ENCODE measurements at regions not wholly inside any gene's neighbourhood (a gene's known extent, or its start where the extent isn't known, plus 50 kb on each side); places are given as distances from the start of the nearest gene placed in this dataset.

DNA sequence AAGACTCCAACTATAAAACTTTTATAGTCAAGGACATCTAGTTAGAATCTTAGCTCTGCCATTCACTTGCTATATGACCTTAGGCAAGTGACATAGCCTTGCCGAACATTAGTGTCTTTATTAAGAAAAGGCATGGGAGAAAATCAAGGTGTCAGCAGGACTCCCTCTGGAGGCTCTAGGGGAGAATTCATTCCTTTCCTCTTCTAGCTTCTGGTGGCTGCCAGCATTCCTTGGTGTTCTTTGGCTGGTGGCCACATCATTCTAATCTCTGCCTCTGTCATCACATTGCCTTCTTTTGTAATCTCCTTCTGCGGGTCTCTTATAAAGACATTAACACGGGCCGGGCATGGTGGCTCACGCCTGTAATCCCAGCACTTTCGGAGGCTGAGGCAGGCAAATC, 99.8 kb downstream of the PPP1R2C start:
- H3K27ac ChIP-seq (ENCODE audit: low read depth in 1 of 3, low read length in 2 of 3), result no peak overlapping the region
- no peak for FAIRE-seq
- no peaks in the 10 kb centered on the region for H3K27me3 ChIP-seq (ENCODE audit: control insufficient read depth in 3 of 3, insufficient read depth in 3 of 3, low read length in 3 of 3)
- H3K4me1 ChIP-seq (ENCODE audit: control insufficient read depth in 3 of 3, insufficient read depth in 2 of 3, low read depth in 1 of 3, low read length in 2 of 3), result peaks cover 0 to 6% (median 0%) of the 10 kb centered on the region in 3 donors
- H3K4me3 ChIP-seq (ENCODE audit: low read depth in 1 of 3, low read length in 3 of 3), result no peak overlapping the region
- WGBS, 3 donors, result 33 to 84% (median 68%) methylated on average over 6 of the region's 6 CpGs
- H3K36me3 ChIP-seq (ENCODE audit: control insufficient read depth in 3 of 3, insufficient read depth in 2 of 3, low read depth in 1 of 3, low read length in 3 of 3), result no peaks in the 10 kb centered on the region
- peak in 1 of 2 donors; percentile 35 for DNase-seq
- no peaks in the 10 kb centered on the region for H3K9me3 ChIP-seq (ENCODE audit: control insufficient read depth in 2 of 2, insufficient read depth in 1 of 2, low read depth in 1 of 2, low read length in 1 of 2)

DNA sequence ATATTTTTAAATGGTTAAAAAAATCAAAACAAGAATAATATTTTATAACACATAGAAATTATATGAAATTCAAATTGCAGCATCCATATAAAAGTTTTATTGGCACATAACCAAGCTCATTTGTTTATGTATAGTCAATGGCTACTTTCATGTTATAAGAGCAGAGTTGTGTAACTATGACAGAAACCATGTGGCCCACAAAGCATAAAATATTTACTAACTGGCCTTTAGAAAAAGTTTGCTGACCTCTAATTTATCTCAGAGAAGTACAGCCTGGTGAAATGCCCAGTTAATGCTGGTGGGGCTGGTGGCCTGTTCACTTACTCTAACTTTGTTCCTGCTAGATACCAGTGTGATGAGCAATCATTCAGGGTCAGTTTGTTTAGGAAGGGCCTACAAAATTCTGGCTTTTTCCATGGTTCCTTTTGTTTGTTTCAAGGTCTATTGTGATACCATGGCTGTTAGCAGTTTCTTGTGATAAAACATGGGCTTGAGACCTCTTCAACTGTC, 104.6 kb downstream of the PPP1R2C start:
- no peaks in the 10 kb centered on the region for H3K36me3 ChIP-seq (ENCODE audit: control insufficient read depth in 3 of 3, insufficient read depth in 2 of 3, low read depth in 1 of 3, low read length in 3 of 3)
- DNase-seq (no peak), FAIRE-seq (no peak)
- H3K4me3 ChIP-seq (ENCODE audit: low read depth in 1 of 3, low read length in 3 of 3), result no peak overlapping the region
- no peaks in the 10 kb centered on the region for H3K27me3 ChIP-seq (ENCODE audit: control insufficient read depth in 3 of 3, insufficient read depth in 3 of 3, low read length in 3 of 3)
- no peaks in the 10 kb centered on the region for H3K4me1 ChIP-seq (ENCODE audit: control insufficient read depth in 3 of 3, insufficient read depth in 2 of 3, low read depth in 1 of 3, low read length in 2 of 3)
- no peak overlapping the region for H3K27ac ChIP-seq (ENCODE audit: low read depth in 1 of 3, low read length in 2 of 3)
- H3K9me3 ChIP-seq (ENCODE audit: control insufficient read depth in 2 of 2, insufficient read depth in 1 of 2, low read depth in 1 of 2, low read length in 1 of 2), result peaks cover 0 to 4% of the 10 kb centered on the region in 2 donors

DNA sequence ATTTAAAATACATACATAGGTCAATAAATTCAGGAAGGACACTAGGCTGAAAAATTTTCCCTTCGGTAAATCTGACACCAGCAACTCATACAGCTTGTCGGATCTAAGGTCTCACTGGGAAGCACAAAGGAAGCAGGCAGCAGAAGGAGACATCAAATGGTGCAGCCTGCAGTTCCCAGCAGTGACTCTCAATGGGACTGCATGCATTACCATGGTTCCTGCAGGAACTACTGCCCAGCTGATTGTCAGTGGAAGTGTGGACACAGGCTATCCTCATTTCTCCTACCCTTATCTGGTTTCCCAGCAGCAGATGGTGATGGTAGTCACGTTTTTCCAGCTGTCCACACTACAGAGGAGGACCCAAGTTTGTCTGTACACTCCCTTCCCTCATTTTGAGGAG, 113.3 kb downstream of the PPP1R2C start:
- no peak for DNase-seq
- peaks cover 0 to 12% of the 10 kb centered on the region in 2 donors for H3K9me3 ChIP-seq (ENCODE audit: control insufficient read depth in 2 of 2, insufficient read depth in 1 of 2, low read depth in 1 of 2, low read length in 1 of 2)
- H3K4me1 ChIP-seq (ENCODE audit: control insufficient read depth in 3 of 3, insufficient read depth in 2 of 3, low read depth in 1 of 3, low read length in 2 of 3), result no peaks in the 10 kb centered on the region
- no peak for FAIRE-seq
- H3K27me3 ChIP-seq (ENCODE audit: control insufficient read depth in 3 of 3, insufficient read depth in 3 of 3, low read length in 3 of 3), result no peaks in the 10 kb centered on the region
- H3K4me3 ChIP-seq (ENCODE audit: low read depth in 1 of 3, low read length in 3 of 3), result no peak overlapping the region
- H3K27ac ChIP-seq (ENCODE audit: low read depth in 1 of 3, low read length in 2 of 3), result no peak overlapping the region
- WGBS, 3 donors, result 62 to 76% (median 69%) methylated on average over 3 of the region's 3 CpGs
- H3K36me3 ChIP-seq (ENCODE audit: control insufficient read depth in 3 of 3, insufficient read depth in 2 of 3, low read depth in 1 of 3, low read length in 3 of 3), result no peaks in the 10 kb centered on the region

DNA sequence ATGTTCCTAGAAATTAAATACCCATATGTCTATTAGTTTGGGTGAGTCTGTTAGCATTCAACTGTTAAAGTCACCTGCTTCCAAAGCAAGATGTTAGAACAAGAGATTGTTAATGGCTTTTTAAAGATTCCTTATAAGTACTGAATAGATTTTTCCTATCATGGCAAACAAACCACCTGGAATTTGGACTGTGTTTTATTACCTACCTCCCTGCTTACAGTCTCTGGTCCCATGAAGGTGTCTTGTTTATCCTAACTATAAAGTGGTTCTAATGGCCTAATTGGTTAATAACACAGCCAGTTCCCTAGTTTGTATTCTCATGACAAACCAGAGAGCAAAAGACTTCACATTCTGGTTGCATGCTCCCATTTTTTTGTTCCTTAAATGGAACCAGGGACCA, 149.5 kb downstream of the PPP1R2C start:
- Histone ChIP-seq H3K27ac (ENCODE audit: low read depth in 1 of 3, low read length in 2 of 3) (peak overlapping the region in 1 of 3 donors; percentile 38), H3K27me3 (ENCODE audit: control insufficient read depth in 3 of 3, insufficient read depth in 3 of 3, low read length in 3 of 3) (no peaks in the 10 kb centered on the region), H3K4me3 (ENCODE audit: low read depth in 1 of 3, low read length in 3 of 3) (no peak overlapping the region), H3K4me1 (ENCODE audit: control insufficient read depth in 3 of 3, insufficient read depth in 2 of 3, low read depth in 1 of 3, low read length in 2 of 3) (peaks cover 0 to 12% (median 0%) of the 10 kb centered on the region in 3 donors), H3K9me3 (ENCODE audit: control insufficient read depth in 2 of 2, insufficient read depth in 1 of 2, low read depth in 1 of 2, low read length in 1 of 2) (no peaks in the 10 kb centered on the region), H3K36me3 (ENCODE audit: control insufficient read depth in 3 of 3, insufficient read depth in 2 of 3, low read depth in 1 of 3, low read length in 3 of 3) (no peaks in the 10 kb centered on the region)
- peak; percentile 42 to 53 for DNase-seq
- no peak for FAIRE-seq

DNA sequence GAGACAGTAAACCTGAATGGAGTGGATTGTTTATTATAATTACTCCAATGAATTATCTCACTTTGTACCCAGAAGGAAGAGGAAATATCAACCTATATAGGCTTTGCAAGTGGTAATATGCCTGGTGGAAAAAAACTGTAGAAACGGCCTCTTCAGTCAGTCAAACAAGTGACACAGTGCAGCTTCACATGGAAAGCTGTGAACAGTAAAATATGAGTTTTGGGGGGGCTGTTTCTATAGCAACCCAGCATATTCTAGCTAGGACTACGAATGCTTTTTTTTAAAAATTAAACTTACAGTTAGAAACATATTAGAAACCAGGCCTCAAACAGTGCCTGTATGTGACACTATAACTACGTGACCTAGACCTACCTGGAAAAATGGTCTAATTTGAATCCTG, 150.1 kb downstream of the PPP1R2C start:
- H3K27me3 ChIP-seq (ENCODE audit: control insufficient read depth in 3 of 3, insufficient read depth in 3 of 3, low read length in 3 of 3), result no peaks in the 10 kb centered on the region
- H3K9me3 ChIP-seq (ENCODE audit: control insufficient read depth in 2 of 2, insufficient read depth in 1 of 2, low read depth in 1 of 2, low read length in 1 of 2), result no peaks in the 10 kb centered on the region

DNA sequence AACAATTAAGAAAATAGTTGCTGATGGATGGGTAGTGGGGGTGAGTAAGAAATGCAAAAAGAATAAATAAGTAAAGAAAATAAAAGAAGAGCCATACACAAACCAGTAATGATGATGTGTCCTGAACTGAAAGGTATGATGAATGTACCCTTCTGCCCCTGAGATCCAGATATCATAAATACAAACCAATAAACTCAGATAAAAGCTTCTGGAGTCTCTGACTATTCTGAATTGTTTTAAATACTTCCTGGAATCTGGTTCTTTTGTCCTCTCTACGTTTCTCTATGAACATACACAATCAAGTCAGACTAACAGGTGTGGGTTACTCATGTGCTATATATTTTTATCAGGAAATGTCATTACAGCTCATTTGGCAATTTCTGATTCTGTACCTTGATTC, 153.4 kb downstream of the PPP1R2C start:
- DNase-seq (peak; percentile 7 to 41), FAIRE-seq (no peak)
- Histone ChIP-seq H3K27me3 (ENCODE audit: control insufficient read depth in 3 of 3, insufficient read depth in 3 of 3, low read length in 3 of 3) (no peaks in the 10 kb centered on the region), H3K4me3 (ENCODE audit: low read depth in 1 of 3, low read length in 3 of 3) (no peak overlapping the region), H3K4me1 (ENCODE audit: control insufficient read depth in 3 of 3, insufficient read depth in 2 of 3, low read depth in 1 of 3, low read length in 2 of 3) (peaks cover 0 to 12% (median 0%) of the 10 kb centered on the region in 3 donors), H3K27ac (ENCODE audit: low read depth in 1 of 3, low read length in 2 of 3) (no peak overlapping the region), H3K9me3 (ENCODE audit: control insufficient read depth in 2 of 2, insufficient read depth in 1 of 2, low read depth in 1 of 2, low read length in 1 of 2) (no peaks in the 10 kb centered on the region), H3K36me3 (ENCODE audit: control insufficient read depth in 3 of 3, insufficient read depth in 2 of 3, low read depth in 1 of 3, low read length in 3 of 3) (no peaks in the 10 kb centered on the region)
- WGBS, 3 donors, result 13 to 33% (median 25%) methylated on average over 1 of the region's 1 CpG

More for the DNA sequence above, 150.1 kb downstream of the PPP1R2C start:
- no peak for FAIRE-seq
- peak overlapping the region in 1 of 3 donors; percentile 17 for H3K27ac ChIP-seq (ENCODE audit: low read depth in 1 of 3, low read length in 2 of 3)
- peak in 1 of 2 donors; percentile 0 for DNase-seq
- no peaks in the 10 kb centered on the region for H3K36me3 ChIP-seq (ENCODE audit: control insufficient read depth in 3 of 3, insufficient read depth in 2 of 3, low read depth in 1 of 3, low read length in 3 of 3)
- 51 to 65% (median 53%) methylated on average over 3 of the region's 3 CpGs for WGBS, 3 donors
- peaks cover 0 to 12% (median 0%) of the 10 kb centered on the region in 3 donors for H3K4me1 ChIP-seq (ENCODE audit: control insufficient read depth in 3 of 3, insufficient read depth in 2 of 3, low read depth in 1 of 3, low read length in 2 of 3)
- H3K4me3 ChIP-seq (ENCODE audit: low read depth in 1 of 3, low read length in 3 of 3), result no peak overlapping the region

DNA sequence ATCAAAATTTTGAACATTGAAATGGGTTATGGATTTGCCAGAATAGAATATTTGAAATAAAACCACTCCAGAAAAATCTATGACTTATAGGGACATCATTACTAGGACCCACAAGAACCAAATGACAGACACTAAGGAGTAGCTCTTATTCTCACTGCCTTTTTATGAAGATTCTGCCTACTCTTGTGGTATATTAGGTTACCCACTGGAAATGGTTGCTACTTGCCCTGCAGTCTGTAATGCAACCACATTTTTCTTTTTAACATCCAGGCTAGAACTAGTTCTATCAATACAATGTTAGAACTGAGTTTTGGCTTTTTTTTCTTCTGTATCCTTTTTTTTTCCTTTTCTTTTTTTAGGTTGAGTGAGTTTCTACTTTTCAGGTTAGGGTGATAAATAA, 158.9 kb downstream of the PPP1R2C start:
- no peak overlapping the region for H3K4me3 ChIP-seq (ENCODE audit: low read depth in 1 of 3, low read length in 3 of 3)
- peaks cover 0 to 3% (median 0%) of the 10 kb centered on the region in 3 donors for H3K4me1 ChIP-seq (ENCODE audit: control insufficient read depth in 3 of 3, insufficient read depth in 2 of 3, low read depth in 1 of 3, low read length in 2 of 3)
- peaks cover 0 to 10% of the 10 kb centered on the region in 2 donors for H3K9me3 ChIP-seq (ENCODE audit: control insufficient read depth in 2 of 2, insufficient read depth in 1 of 2, low read depth in 1 of 2, low read length in 1 of 2)
- H3K36me3 ChIP-seq (ENCODE audit: control insufficient read depth in 3 of 3, insufficient read depth in 2 of 3, low read depth in 1 of 3, low read length in 3 of 3), result no peaks in the 10 kb centered on the region
- no peaks in the 10 kb centered on the region for H3K27me3 ChIP-seq (ENCODE audit: control insufficient read depth in 3 of 3, insufficient read depth in 3 of 3, low read length in 3 of 3)
- FAIRE-seq (no peak), DNase-seq (no peak)
- H3K27ac ChIP-seq (ENCODE audit: low read depth in 1 of 3, low read length in 2 of 3), result no peak overlapping the region

DNA sequence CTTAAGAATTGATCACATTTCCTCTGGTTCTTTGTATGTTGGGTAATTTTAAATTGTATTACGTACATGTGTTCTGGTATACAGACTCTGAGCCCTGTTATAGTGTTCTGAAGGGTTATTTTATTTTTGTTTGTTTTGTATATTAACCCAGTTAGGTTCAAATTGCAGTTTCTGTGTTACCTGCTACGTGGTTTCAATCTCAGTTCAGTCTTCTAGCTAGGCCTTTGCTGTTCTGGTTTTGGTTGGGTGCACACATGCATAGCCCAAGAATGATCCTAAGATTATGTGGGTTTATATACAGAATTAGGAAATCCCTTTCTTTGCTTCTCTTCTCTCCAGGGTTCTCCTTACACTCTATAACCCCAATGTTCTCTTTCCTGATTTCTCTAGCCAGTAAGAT, 161.0 kb downstream of the PPP1R2C start:
- H3K27ac ChIP-seq (ENCODE audit: low read depth in 1 of 3, low read length in 2 of 3), result no peak overlapping the region
- H3K9me3 ChIP-seq (ENCODE audit: control insufficient read depth in 2 of 2, insufficient read depth in 1 of 2, low read depth in 1 of 2, low read length in 1 of 2), result peaks cover 0 to 10% of the 10 kb centered on the region in 2 donors
- no peaks in the 10 kb centered on the region for H3K36me3 ChIP-seq (ENCODE audit: control insufficient read depth in 3 of 3, insufficient read depth in 2 of 3, low read depth in 1 of 3, low read length in 3 of 3)
- WGBS, 3 donors, result 61 to 93% (median 92%) methylated on average over 2 of the region's 2 CpGs
- FAIRE-seq (no peak), DNase-seq (no peak)
- no peak overlapping the region for H3K4me3 ChIP-seq (ENCODE audit: low read depth in 1 of 3, low read length in 3 of 3)
- H3K27me3 ChIP-seq (ENCODE audit: control insufficient read depth in 3 of 3, insufficient read depth in 3 of 3, low read length in 3 of 3), result no peaks in the 10 kb centered on the region
- peaks cover 0 to 3% (median 0%) of the 10 kb centered on the region in 3 donors for H3K4me1 ChIP-seq (ENCODE audit: control insufficient read depth in 3 of 3, insufficient read depth in 2 of 3, low read depth in 1 of 3, low read length in 2 of 3)

DNA sequence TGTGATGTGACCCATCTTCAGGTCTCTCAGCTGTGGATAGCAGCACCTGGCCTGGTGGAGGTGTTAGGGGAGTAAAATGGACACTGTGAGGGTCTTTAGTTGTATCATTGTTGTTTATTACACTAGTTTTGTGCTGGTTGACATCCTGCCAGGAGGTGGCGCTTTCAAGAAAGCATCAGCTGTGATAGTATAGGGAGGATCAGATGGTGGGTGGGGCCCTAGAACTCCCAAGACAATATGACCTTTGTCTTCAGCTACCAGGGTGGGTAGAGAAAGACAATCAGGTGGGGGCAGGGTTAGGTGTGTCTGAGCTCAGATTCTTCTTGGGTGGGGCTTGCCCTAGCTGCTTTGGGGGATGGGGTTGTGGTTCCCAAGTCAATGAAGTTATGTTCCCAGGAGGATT, 162.8 kb downstream of the PPP1R2C start:
- H3K27ac ChIP-seq (ENCODE audit: low read depth in 1 of 3, low read length in 2 of 3), result no peak overlapping the region
- no peaks in the 10 kb centered on the region for H3K36me3 ChIP-seq (ENCODE audit: control insufficient read depth in 3 of 3, insufficient read depth in 2 of 3, low read depth in 1 of 3, low read length in 3 of 3)
- peaks cover 0 to 10% of the 10 kb centered on the region in 2 donors for H3K9me3 ChIP-seq (ENCODE audit: control insufficient read depth in 2 of 2, insufficient read depth in 1 of 2, low read depth in 1 of 2, low read length in 1 of 2)
- peaks cover 0 to 3% (median 0%) of the 10 kb centered on the region in 3 donors for H3K4me1 ChIP-seq (ENCODE audit: control insufficient read depth in 3 of 3, insufficient read depth in 2 of 3, low read depth in 1 of 3, low read length in 2 of 3)
- H3K4me3 ChIP-seq (ENCODE audit: low read depth in 1 of 3, low read length in 3 of 3), result no peak overlapping the region
- DNase-seq (peak; percentile 44 to 71), FAIRE-seq (no peak)
- no peaks in the 10 kb centered on the region for H3K27me3 ChIP-seq (ENCODE audit: control insufficient read depth in 3 of 3, insufficient read depth in 3 of 3, low read length in 3 of 3)
- 21 to 76% (median 56%) methylated on average over 1 of the region's 1 CpG for WGBS, 3 donors
